NB4 (cell line): ENCODE measurements at regions not wholly inside any gene's neighbourhood (a gene's known extent, or its start where the extent isn't known, plus 50 kb on each side); places are given as distances from the start of the nearest gene placed in this dataset.

ENCODE experiments used
- DNase-seq: peaks from one replicate; pipeline ENCODE4 v3.0.0; 2010; ENCODE audit warnings: low read depth
- H3K4me3 ChIP-seq: one replicate; pipeline ENCODE4 v1.5.1; 2011; ENCODE audit warnings: mild to moderate bottlenecking, low read depth, low read length, moderate library complexity
- MYC ChIP-seq: IDR thresholded peaks from 2 replicates; pipeline ENCODE4 v1.6.1; 2011; ENCODE audit warnings: low read depth, low read length
- POLR2A ChIP-seq: IDR thresholded peaks from 2 replicates; pipeline ENCODE4 v1.6.1; 2011; ENCODE audit warnings: mild to moderate bottlenecking; ENCODE audit not compliant: insufficient read length; ENCODE audit errors: extremely low read depth
- TF ChIP-seq, protein P1 (sequence below): IDR thresholded peaks from one replicate; pipeline ENCODE4 v1.5.1; 2012; ENCODE audit warnings: low read depth, low read length
- TF ChIP-seq, protein P2 (sequence below): IDR thresholded peaks from 2 replicates; pipeline ENCODE4 v1.6.1; 2011; ENCODE audit warnings: low read depth, low read length

DNA sequence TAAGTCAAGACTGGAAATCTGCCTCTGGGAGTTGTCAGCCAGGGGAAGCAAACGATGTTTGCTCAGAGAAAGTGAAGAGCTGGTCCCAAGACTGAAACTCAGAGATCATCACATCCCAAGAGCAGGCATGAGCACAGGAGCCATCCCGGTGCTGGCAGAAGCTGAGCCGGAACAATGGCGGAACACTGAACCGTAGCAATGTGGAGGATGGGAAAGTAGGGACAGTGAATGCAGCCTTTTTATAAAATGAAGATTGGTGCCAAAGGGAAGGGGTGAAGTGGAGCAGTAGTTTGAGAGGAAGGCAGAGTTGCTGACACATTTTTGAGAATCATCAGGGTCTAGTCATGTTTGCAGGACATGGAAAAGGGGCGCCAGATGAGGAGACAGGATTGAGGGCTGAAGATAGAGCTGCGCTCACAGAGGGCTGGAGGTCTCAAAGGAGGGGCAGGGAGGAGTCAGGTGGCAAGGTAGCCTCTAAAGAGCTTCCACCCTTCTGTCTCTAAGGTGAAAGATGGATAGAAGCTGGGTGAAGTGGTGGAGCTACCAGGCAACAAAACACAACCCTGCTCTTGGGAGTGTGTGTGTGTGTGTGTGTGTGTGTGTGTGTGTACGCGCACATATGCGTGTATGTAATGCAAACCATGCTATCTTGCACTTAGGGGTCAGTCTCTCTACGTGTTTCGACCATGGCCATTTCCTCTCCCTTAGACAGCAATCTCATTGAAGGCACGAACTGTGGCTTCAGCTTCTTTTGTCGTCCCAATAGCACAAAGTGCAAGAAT lies 94.3 kb upstream of the IRF2BP2 start:
- no peak overlapping the region for H3K4me3 ChIP-seq
- TF ChIP-seq MYC (no peak), POLR2A (no peak)
- TF ChIP-seq, protein P1, sequence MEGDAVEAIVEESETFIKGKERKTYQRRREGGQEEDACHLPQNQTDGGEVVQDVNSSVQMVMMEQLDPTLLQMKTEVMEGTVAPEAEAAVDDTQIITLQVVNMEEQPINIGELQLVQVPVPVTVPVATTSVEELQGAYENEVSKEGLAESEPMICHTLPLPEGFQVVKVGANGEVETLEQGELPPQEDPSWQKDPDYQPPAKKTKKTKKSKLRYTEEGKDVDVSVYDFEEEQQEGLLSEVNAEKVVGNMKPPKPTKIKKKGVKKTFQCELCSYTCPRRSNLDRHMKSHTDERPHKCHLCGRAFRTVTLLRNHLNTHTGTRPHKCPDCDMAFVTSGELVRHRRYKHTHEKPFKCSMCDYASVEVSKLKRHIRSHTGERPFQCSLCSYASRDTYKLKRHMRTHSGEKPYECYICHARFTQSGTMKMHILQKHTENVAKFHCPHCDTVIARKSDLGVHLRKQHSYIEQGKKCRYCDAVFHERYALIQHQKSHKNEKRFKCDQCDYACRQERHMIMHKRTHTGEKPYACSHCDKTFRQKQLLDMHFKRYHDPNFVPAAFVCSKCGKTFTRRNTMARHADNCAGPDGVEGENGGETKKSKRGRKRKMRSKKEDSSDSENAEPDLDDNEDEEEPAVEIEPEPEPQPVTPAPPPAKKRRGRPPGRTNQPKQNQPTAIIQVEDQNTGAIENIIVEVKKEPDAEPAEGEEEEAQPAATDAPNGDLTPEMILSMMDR, result no peak
- TF ChIP-seq, protein P2, sequence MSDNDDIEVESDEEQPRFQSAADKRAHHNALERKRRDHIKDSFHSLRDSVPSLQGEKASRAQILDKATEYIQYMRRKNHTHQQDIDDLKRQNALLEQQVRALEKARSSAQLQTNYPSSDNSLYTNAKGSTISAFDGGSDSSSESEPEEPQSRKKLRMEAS, result no peak
- DNase-seq, result no peak

DNA sequence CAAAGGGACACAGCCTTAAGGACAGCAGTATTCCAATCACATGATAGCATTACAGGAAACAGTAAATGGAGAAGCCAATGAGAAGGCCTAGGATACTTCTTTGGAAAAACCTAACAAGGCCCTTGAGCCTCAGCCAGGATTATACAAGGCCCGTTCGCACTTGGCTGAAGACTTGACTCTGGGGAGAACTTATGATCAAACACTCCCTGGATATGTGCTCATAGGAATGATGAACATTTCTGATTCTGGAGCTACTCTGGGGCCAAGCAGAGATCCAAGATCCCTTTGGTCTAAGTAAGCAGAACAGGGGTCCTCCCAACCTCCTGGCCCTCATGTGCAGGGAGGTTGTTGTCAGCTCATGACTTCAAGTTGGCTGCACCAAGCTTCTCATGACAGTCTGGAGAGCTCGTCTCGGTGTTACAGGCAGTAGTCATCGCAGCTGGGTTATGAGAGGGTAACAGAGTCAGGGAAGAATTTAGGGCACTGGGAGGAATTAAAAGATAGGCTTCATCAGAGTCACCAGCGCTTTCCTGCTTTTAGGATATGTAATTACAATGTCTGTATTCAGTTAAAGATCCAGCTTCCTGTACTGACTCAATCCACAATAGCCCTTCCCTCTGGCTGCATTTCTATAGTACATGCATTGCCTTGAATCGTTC lies 92.5 kb upstream of the IRF2BP2 start:
- TF ChIP-seq, protein P2, result no peak
- TF ChIP-seq, protein P1, result no peak
- TF ChIP-seq MYC (no peak), POLR2A (no peak)
- H3K4me3 ChIP-seq, result no peak overlapping the region
- DNase-seq, result no peak

DNA sequence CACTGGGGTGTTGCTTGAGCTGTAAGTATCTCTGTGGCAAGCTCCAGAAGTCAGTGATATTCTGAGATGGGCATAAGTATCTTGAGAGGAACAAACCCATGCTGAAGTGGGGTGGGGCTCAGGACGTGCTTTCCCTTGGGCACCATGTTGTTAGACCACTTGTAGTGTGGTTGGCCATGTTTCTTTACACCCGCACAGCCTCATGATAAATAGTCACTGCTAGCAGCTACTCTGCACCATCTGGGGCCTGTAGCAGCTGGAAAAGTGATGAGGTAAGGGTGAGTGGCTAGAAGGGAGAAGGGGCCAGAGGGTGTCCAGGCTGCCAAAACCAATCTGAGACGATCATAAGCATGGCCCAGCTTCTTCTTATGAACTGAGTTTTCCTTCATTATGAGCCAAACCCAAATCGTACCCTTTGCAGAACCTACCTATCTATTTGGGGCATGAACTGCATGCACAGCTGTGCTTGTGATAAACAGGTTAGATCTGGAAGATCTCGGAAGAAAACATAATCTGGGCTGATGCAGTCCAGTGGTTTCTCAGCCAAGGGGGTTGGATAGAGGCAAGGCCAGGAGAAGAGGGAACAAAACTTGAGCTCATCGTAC lies 91.9 kb upstream of the IRF2BP2 start:
- TF ChIP-seq MYC, result no peak
- TF ChIP-seq, protein P2, result no peak
- TF ChIP-seq, protein P1, result no peak
- no peak for TF ChIP-seq POLR2A
- no peak overlapping the region for H3K4me3 ChIP-seq
- DNase-seq, result no peak

DNA sequence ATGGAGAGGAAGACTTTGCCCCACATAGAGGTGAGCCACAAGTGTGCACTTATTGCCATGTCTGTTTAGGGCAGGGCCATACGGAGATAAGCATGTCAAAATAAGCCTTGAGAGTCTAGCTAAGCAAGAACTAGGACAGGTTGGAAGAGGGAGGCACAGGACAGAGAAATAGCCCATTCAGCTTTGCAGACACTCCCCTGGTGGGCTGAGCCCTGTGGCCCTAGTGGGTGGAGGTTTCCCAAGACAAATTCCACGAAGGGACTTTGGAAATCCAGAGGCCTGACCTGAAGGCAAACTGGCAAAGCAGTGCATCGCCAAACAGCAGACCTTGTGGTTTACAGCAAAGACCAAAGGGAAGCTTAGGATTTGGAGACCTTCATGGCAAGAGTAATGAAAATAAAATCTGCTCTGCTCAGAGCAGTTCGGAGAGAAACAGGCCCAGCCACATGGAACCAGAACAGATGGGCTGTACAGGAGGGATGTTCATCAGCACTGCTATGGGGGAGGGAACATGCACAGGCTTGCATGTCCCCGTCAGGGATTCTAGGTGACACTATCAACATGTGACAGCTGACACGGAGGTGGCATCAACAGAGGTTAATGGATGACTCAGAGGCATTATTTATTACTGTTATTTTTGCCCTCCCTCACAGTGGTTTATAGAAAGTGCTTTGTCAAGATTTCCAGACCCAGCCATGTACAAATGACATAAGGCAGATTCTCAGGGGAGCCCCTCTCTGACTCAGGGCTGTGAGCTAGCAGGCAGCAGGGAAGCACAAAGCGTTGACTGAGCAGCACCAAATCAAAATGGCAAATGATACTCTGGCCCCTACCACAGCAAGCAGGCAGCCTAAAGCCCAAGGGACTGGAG lies 90.1 kb upstream of the IRF2BP2 start:
- H3K4me3 ChIP-seq, result no peak overlapping the region
- peak; percentile 59 for DNase-seq
- TF ChIP-seq, protein P2, result no peak
- TF ChIP-seq MYC (no peak), POLR2A (no peak)
- TF ChIP-seq, protein P1, result no peak

DNA sequence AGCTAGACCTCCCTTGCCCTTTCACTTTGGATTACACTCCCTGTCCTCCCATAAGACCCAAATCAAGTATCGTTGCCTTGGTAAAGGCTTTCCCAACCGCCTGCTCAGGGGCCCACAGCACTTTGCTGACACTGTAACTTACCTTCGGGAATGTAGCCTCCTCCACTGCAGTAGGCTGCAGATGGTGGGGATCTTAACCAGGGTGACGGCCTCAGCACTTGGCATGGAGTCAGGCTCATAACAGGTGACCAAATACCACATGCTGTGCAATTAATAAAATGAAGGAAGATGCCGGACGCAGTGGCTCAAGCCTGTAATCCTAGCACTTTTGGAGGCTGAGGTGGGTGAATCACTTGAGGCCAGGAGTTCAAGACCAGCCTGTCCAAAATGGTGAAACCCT lies 88.7 kb upstream of the IRF2BP2 start:
- no peak for DNase-seq
- H3K4me3 ChIP-seq, result no peak overlapping the region
- TF ChIP-seq, protein P2, result no peak
- no peak for TF ChIP-seq POLR2A
- no peak for TF ChIP-seq MYC
- TF ChIP-seq, protein P1, result no peak
